DND-41 (cell line): ENCODE measurements at regions not wholly inside any gene's neighbourhood (a gene's known extent, or its start where the extent isn't known, plus 50 kb on each side); places are given as distances from the start of the nearest gene placed in this dataset.

Experiments used
- CTCF ChIP-seq: IDR thresholded peaks from 2 replicates; pipeline ENCODE4 v1.5.1; 2012; ENCODE audit warnings: borderline replicate concordance, low read length, moderate library complexity, mild to moderate bottlenecking; ENCODE audit not compliant: poor library complexity, severe bottlenecking; ENCODE audit errors: extremely low read depth
- EZH2 ChIP-seq: IDR thresholded peaks from 3 replicates; pipeline ENCODE4 v1.6.1; 2012; ENCODE audit warnings: borderline replicate concordance, low read depth, mild to moderate bottlenecking, moderate library complexity, low read length, inconsistent platforms; ENCODE audit not compliant: severe bottlenecking

GRCh38 chr10:27391916-27392315 lies 112.2 kb upstream of the RAB18 start:
- TF ChIP-seq CTCF (no peak), EZH2 (no peak)
